ENCODE measurements at regions not wholly inside any gene's neighbourhood (a gene's known extent, or its start where the extent isn't known, plus 50 kb on each side); places are given as distances from the start of the nearest gene placed in this dataset.

DNA sequence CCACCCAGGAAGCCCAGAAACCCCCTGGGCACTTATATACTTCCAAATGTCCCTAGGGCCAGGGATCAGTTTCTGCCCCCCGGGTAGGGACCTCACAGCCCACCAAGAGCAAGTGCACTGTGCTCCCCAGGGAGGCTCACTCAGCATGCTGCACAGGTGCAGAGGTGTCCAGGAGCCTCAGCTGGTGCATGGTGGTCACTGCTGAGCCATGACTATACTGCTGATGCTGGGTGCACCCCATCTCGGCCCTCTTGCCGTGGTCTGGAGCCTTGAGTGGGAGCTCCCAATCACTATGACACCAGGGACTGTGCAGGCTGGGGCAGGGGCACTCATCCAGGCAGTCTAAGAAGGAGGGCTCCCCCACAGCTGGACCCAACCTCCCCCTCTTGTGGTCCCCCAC lies 617.8 kb upstream of the RAB6C start:
- no peak for ATAC-seq
- Mint-ChIP-seq H3K9me3 (no peaks in the 10 kb centered on the region), H3K4me3 (no peak overlapping the region), H3K4me1 (ENCODE audit: low read depth) (no peaks in the 10 kb centered on the region), H3K36me3 (ENCODE audit: insufficient read depth) (no peaks in the 10 kb centered on the region), H3K27me3 (ENCODE audit: low read depth) (no peaks in the 10 kb centered on the region)
- DNase-seq, result no peak

DNA sequence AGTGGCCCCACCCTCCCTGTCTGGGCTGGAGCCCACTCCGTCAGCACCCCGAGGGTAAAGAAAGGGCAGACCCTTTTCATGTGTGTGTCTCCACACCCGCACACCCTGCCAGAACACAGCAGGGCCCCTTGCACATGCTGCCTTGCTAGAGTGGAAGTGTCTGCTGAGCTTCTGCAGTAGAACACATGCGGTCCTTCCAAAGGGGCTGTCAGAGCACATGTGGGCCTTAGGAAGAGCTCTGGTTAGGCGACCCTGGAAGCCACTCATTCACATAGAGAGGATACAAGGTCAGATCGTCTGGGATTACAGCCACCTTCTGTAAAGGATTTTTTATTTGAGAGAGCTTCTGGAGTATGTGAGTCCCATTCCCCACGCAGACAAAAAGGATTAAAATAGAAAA lies 613.2 kb upstream of the RAB6C start:
- ATAC-seq (no peak), DNase-seq (no peak)
- no peak overlapping the region for H3K4me3 Mint-ChIP-seq
- no peaks in the 10 kb centered on the region for H3K4me1 Mint-ChIP-seq (ENCODE audit: low read depth)
- no peaks in the 10 kb centered on the region for H3K27me3 Mint-ChIP-seq (ENCODE audit: low read depth)
- no peaks in the 10 kb centered on the region for H3K9me3 Mint-ChIP-seq
- H3K36me3 Mint-ChIP-seq (ENCODE audit: insufficient read depth), result no peaks in the 10 kb centered on the region

DNA sequence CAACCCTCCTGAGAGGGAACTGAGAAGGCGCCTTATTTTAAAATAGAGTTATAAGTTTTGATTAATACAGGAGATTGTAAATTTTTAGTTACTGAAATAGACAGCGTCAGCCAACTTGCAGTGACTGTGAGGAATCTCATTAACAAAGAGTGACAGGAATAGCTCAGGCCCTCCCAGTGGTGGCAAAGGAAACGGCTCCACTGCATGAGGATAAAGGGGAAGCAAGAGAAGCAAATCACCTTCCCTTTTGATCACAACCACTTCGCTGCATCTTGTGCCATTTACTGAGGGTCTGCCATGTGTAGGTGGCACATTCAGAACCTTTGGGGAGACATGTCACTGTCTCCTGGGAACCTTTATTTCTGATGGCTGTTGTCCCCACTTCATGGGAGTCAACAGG lies 612.4 kb upstream of the RAB6C start:
- Mint-ChIP-seq H3K4me3 (no peak overlapping the region), H3K27me3 (ENCODE audit: low read depth) (no peaks in the 10 kb centered on the region), H3K9me3 (no peaks in the 10 kb centered on the region), H3K36me3 (ENCODE audit: insufficient read depth) (no peaks in the 10 kb centered on the region), H3K4me1 (ENCODE audit: low read depth) (no peaks in the 10 kb centered on the region)
- DNase-seq (no peak), ATAC-seq (no peak)

DNA sequence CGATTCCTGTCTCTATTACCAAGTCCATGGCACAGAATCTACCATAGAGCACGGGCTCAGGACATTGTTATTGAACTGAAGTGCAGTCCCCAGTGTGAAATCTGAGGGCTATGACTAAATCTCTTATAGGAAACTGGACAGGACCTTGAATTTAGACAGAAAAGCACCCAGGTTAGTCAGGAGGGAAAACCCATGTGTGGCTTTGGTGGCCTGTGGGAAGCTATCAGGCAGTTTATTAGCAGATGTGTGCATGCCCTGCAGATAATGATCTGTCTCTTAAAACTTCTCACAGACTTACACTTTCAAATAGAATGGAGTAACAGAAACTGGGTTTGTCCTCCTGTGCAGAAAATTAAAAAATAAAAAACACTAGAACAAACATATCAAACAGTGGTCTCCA lies 610.0 kb upstream of the RAB6C start:
- Mint-ChIP-seq H3K9me3 (no peaks in the 10 kb centered on the region), H3K36me3 (ENCODE audit: insufficient read depth) (no peaks in the 10 kb centered on the region), H3K27me3 (ENCODE audit: low read depth) (no peaks in the 10 kb centered on the region), H3K4me1 (ENCODE audit: low read depth) (no peaks in the 10 kb centered on the region), H3K4me3 (no peak overlapping the region)
- ATAC-seq, result no peak
- no peak for DNase-seq

DNA sequence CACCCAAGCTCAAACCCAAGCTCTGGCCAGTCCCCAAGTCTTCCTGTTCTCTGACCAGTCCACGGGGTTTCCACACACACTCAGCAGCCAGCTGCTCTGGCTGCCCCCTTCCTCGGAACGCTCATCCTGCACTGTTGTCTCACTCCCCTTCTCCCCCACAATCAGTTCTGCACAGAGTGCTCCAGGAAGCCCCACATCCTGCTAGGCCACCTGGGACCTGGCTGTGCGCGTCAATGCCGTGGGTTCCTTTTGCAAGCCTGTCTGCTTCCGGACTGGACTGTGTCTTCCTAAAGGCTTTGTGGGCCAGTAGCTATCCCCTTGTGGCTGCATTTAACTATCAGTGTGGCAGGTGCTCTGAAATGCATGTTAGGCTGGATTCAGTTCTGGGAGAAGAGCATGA lies 605.0 kb upstream of the RAB6C start:
- DNase-seq (no peak), ATAC-seq (no peak)
- H3K4me1 Mint-ChIP-seq (ENCODE audit: low read depth), result no peaks in the 10 kb centered on the region
- H3K27me3 Mint-ChIP-seq (ENCODE audit: low read depth), result peaks cover 4% of the 10 kb centered on the region
- no peaks in the 10 kb centered on the region for H3K9me3 Mint-ChIP-seq
- H3K4me3 Mint-ChIP-seq, result no peak overlapping the region
- no peaks in the 10 kb centered on the region for H3K36me3 Mint-ChIP-seq (ENCODE audit: insufficient read depth)

DNA sequence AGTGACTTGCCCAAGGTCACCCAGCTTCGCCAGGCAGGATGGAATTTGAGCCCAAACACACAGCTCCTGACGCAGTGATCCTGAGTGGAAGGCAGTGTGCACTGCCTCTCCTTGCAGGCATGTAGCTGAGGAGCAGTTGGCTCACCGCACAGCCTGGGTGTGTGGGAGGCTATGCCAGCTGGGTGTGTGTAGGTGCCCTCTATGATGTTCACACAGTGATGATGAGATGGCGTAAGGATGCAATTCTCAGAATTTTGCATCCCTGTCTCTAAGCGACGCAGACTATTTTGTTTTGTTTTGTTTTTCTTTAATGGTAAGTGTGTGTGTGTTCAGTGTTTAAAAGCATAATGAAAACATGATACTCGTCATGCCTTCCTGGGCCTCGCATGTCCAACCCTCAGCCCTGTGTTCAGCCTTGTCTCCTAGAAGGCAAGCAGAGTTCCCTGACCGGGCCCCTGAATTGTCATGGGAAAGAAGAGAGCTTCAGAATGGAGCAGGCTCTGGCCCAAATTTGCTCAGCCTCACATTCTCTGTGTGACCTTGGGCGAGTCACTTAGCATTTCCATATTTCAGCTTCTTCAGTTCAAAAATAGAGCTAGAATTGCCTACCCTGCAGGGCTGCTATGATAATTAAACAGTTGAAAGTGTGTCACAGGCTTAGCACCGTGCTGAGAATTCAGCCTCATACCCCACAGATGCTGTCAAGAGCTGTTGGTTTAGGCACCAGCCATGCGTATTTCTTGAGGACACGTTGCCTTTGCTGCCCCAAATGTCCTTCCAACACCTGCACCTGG lies 603.6 kb upstream of the RAB6C start:
- H3K9me3 Mint-ChIP-seq, result no peaks in the 10 kb centered on the region
- H3K36me3 Mint-ChIP-seq (ENCODE audit: insufficient read depth), result no peaks in the 10 kb centered on the region
- no peak overlapping the region for H3K4me3 Mint-ChIP-seq
- H3K27me3 Mint-ChIP-seq (ENCODE audit: low read depth), result peaks cover 4% of the 10 kb centered on the region
- no peak for ATAC-seq
- no peaks in the 10 kb centered on the region for H3K4me1 Mint-ChIP-seq (ENCODE audit: low read depth)
- DNase-seq, result no peak

DNA sequence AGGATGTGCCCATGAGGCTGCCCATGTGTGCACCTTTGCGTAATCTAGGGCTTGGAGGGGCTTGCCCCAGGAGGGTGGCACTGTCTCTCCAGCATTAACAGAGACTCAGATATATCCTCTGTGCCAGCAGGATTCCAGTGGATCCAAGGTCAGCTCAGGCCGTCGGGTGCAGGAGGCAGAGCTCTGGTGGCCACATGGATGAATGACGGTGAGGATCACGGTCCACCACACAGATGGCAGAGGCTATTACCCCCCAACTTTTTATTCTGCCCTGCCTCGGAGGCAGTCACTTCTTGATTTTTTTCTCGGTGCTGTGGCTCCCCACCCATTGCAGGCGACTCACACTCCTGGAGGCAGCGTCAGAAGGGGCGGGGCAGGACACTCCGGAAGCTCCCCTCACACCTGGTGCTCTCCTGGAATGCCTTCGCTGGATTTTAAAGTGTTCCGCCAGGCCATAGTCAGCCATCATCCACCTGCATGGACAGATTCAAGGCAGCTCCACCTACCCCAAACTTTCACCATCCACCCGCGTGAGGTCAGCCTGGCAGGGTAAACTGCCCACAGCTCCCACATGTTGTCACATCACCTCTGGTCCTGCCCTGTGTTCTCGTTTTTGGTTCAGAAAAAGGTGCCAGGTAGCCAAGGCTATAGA lies 602.9 kb upstream of the RAB6C start:
- no peak overlapping the region for H3K4me3 Mint-ChIP-seq
- H3K4me1 Mint-ChIP-seq (ENCODE audit: low read depth), result no peaks in the 10 kb centered on the region
- no peaks in the 10 kb centered on the region for H3K36me3 Mint-ChIP-seq (ENCODE audit: insufficient read depth)
- no peak for ATAC-seq
- H3K27me3 Mint-ChIP-seq (ENCODE audit: low read depth), result peaks cover 4% of the 10 kb centered on the region
- DNase-seq, result no peak
- peaks cover 4% of the 10 kb centered on the region for H3K9me3 Mint-ChIP-seq

GRCh38 chr2:129377078-129377469 lies 602.4 kb upstream of the RAB6C start:
- ATAC-seq, result no peak
- H3K4me1 Mint-ChIP-seq (ENCODE audit: low read depth), result no peaks in the 10 kb centered on the region
- H3K4me3 Mint-ChIP-seq, result no peak overlapping the region
- no peak for DNase-seq
- peaks cover 7% of the 10 kb centered on the region for H3K9me3 Mint-ChIP-seq
- H3K27me3 Mint-ChIP-seq (ENCODE audit: low read depth), result peaks cover 4% of the 10 kb centered on the region
- H3K36me3 Mint-ChIP-seq (ENCODE audit: insufficient read depth), result no peaks in the 10 kb centered on the region

- H3K4me3 Mint-ChIP-seq, result no peak overlapping the region
- no peaks in the 10 kb centered on the region for H3K4me1 Mint-ChIP-seq (ENCODE audit: low read depth)
- no peaks in the 10 kb centered on the region for H3K36me3 Mint-ChIP-seq (ENCODE audit: insufficient read depth)
- H3K27me3 Mint-ChIP-seq (ENCODE audit: low read depth), result peaks cover 4% of the 10 kb centered on the region
- DNase-seq (no peak), ATAC-seq (no peak)
- peaks cover 15% of the 10 kb centered on the region for H3K9me3 Mint-ChIP-seq
Observed at GRCh38 chr2:129378186-129378585, 601.3 kb upstream of the RAB6C start.

GRCh38 chr2:129379411-129379810 lies 600.1 kb upstream of the RAB6C start:
- Mint-ChIP-seq H3K27me3 (ENCODE audit: low read depth) (peaks cover 4% of the 10 kb centered on the region), H3K9me3 (peaks cover 19% of the 10 kb centered on the region), H3K4me3 (no peak overlapping the region), H3K36me3 (ENCODE audit: insufficient read depth) (no peaks in the 10 kb centered on the region), H3K4me1 (ENCODE audit: low read depth) (no peaks in the 10 kb centered on the region)
- ATAC-seq, result no peak
- DNase-seq, result no peak

DNA sequence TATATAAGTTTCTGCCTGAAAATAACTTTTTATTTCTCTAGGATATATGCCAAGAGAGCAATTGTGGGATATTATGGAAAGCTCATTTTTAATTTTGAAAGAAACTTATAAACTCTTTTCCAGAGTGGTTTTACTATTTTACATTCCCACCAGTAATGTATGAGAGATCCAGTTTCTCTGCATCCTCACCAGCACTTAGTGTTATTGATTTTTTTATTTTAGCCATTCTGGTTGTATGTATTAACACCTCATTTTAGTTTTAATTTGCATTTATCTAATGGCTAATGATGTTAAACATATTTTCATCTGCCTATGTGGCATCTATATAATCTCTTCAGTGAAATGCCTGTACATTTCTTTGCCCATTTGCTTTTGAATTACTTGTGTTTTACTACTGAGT lies 597.7 kb upstream of the RAB6C start:
- Mint-ChIP-seq H3K36me3 (ENCODE audit: insufficient read depth) (no peaks in the 10 kb centered on the region), H3K9me3 (peaks cover 19% of the 10 kb centered on the region), H3K4me3 (no peak overlapping the region), H3K27me3 (ENCODE audit: low read depth) (peaks cover 4% of the 10 kb centered on the region), H3K4me1 (ENCODE audit: low read depth) (no peaks in the 10 kb centered on the region)
- DNase-seq, result no peak
- no peak for ATAC-seq

DNA sequence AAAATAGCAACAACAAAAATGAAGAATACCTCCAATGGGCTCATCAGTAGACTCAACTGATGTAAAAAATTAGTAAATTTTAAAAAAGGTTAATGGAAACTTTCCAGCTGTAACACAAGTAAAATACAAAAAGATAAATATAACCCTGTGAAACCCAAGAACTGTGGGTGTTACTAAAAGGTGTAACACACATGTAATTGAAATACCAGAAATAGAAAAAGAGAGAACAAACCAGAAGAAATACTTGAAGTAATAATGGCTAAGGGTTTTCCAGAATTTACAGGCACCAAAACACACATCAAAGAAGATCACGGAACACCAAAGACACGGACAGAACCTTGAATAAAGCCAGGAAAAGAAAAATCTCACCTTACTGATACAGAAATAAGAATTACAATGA lies 590.6 kb upstream of the RAB6C start:
- DNase-seq (no peak), ATAC-seq (no peak)
- Mint-ChIP-seq H3K4me3 (no peak overlapping the region), H3K36me3 (ENCODE audit: insufficient read depth) (no peaks in the 10 kb centered on the region), H3K27me3 (ENCODE audit: low read depth) (no peaks in the 10 kb centered on the region), H3K9me3 (peaks cover 9% of the 10 kb centered on the region), H3K4me1 (ENCODE audit: low read depth) (no peaks in the 10 kb centered on the region)

- DNase-seq, result no peak
- Mint-ChIP-seq H3K27me3 (ENCODE audit: low read depth) (no peaks in the 10 kb centered on the region), H3K36me3 (ENCODE audit: insufficient read depth) (no peaks in the 10 kb centered on the region), H3K4me1 (ENCODE audit: low read depth) (no peaks in the 10 kb centered on the region), H3K4me3 (no peak overlapping the region), H3K9me3 (peaks cover 5% of the 10 kb centered on the region)
- ATAC-seq, result no peak
Observed at GRCh38 chr2:129393816-129394215, 585.6 kb upstream of the RAB6C start.

DNA sequence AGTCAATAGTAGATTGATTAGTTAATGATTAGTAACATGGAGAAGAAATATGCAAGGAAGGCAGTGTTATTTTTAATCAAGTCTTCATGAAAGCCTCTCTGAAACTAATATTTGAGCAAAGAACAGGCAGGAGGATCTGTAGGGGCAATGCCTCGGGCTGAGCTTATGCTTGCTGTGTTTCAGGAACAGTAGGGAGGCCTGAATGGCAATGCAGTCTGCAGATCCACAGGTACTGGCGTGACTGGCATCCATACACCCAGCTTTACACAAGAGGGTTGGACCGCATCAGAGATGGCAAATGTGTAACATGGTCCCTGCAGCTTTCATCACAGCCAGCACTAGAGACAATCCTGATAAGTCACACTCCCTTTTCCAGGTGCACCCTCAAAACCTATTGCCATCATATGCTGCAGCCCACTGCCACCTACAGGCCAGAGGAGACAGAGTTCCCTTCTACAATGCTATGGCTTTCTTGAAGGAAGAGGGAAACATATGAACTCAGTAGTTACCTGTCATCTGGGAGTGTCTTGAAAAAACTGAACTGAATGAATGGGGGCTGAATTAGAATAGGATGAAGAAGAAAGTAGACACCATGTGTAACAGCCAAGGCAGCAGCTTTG lies 582.4 kb upstream of the RAB6C start:
- Mint-ChIP-seq H3K36me3 (ENCODE audit: insufficient read depth) (no peaks in the 10 kb centered on the region), H3K27me3 (ENCODE audit: low read depth) (no peaks in the 10 kb centered on the region), H3K9me3 (no peaks in the 10 kb centered on the region), H3K4me3 (no peak overlapping the region), H3K4me1 (ENCODE audit: low read depth) (no peaks in the 10 kb centered on the region)
- ATAC-seq (no peak), DNase-seq (no peak)

- H3K4me1 Mint-ChIP-seq (ENCODE audit: low read depth), result no peaks in the 10 kb centered on the region
- no peaks in the 10 kb centered on the region for H3K36me3 Mint-ChIP-seq (ENCODE audit: insufficient read depth)
- H3K9me3 Mint-ChIP-seq, result no peaks in the 10 kb centered on the region
- H3K27me3 Mint-ChIP-seq (ENCODE audit: low read depth), result no peaks in the 10 kb centered on the region
- ATAC-seq (no peak), DNase-seq (no peak)
- no peak overlapping the region for H3K4me3 Mint-ChIP-seq
Observed at GRCh38 chr2:129400826-129401225, 578.6 kb upstream of the RAB6C start.

Measured in activated T-cell treated with anti-CD3 and anti-CD28 coated beads, Interleukin-2, amount 50 U/mL, for 4 hours (primary cell).